Activated CD8-positive, alpha-beta memory T cell treated with anti-CD3 and anti-CD28 coated beads, Interleukin-2, amount 50 U/mL, for 48 hours (primary cell): ENCODE measurements at regions not wholly inside any gene's neighbourhood (a gene's known extent, or its start where the extent isn't known, plus 50 kb on each side); places are given as distances from the start of the nearest gene placed in this dataset.

ENCODE experiments used
- DNase-seq: peaks from one replicate; pipeline ENCODE4 v3.0.0-alpha.2; 2020

- no peak for DNase-seq
Observed at GRCh38 chr6:40738551-40739193, 151.5 kb upstream of the LRFN2 start.

DNA sequence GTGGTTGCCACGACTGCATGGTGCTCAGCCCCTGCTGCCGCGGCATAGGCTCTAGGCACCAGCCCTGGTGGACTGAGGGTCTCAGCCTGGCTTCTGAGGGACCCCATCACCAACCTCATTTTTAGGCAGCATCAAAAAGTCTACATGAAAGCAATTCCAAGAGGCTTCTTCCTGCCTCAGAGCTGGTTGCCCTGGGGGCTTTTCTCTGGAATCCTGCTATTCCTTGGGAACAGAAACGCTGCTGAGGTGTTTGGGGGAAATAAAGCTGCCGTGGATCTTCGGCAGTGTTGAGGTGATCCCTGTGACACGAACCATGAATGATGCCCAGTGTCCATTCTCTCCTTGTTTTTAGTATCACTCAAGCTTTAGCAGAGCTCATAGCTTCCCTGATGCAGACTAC, 148.4 kb upstream of the LRFN2 start:
- no peak for DNase-seq

- no peak for DNase-seq
Observed at GRCh38 chr6:40735121-40735520, 148.0 kb upstream of the LRFN2 start.

DNA sequence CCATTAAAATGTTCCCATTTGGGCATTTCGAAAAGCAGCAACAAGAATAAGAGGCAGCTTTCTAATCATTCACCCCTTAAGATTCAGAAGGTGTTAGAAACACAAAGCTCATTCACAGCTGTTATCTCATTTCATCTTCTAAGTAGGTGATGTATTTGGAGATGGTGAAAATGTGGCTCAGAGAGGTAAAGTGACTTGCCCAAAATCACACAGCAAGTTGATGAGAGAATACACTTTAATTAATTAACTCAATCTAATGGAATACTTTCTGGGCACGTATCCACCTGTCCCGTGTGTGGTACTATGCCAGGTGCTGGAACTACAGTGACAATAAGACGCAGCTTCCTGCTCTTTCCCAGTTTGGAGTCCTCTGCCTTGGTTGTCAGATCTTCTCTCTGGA, 147.4 kb upstream of the LRFN2 start:
- no peak for DNase-seq

DNA sequence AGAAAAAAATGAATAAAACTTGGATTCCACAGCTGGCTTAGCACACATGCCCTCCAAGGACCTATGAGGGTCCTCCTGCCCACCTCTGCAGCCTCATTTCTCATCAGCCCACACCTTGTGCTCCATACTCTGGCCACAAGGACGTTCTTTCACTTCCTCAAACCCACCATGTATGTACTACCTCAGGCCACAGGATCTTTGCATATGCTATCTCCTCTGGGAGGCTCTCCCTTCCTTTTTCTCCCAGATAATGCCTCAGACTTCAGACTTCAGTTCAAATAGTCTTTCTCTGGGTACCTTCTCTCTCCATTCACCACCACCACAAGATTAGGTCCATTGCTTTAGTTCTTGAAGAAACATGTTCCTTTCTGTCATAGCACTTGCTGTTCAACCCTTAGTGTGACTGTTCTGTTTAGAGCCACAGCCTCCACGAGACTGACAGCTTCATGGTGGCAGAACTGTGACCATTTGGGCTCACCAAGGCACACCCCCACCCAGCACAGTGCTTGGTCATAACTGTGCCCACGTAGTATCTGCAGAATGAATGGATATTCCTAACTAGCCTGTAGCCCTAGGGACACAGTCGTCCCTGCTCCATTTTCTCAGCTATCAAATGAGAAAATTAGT, 146.7 kb upstream of the LRFN2 start:
- no peak for DNase-seq

GRCh38 chr6:40733290-40733689, 146.1 kb upstream of the LRFN2 start:
- no peak for DNase-seq

GRCh38 chr6:40732878-40733277, 145.7 kb upstream of the LRFN2 start:
- no peak for DNase-seq

GRCh38 chr6:40728643-40729042, 141.5 kb upstream of the LRFN2 start:
- DNase-seq = no peak

- DNase-seq = no peak
Observed at GRCh38 chr6:40727271-40727670, 140.1 kb upstream of the LRFN2 start.

GRCh38 chr6:40726853-40727252, 139.7 kb upstream of the LRFN2 start:
- DNase-seq = no peak

GRCh38 chr6:40725390-40725789, 138.2 kb upstream of the LRFN2 start:
- DNase-seq = no peak

- DNase-seq = no peak
Observed at GRCh38 chr6:40724886-40725285, 137.7 kb upstream of the LRFN2 start.

- DNase-seq = no peak
Observed at GRCh38 chr6:40723967-40724366, 136.8 kb upstream of the LRFN2 start.

DNA sequence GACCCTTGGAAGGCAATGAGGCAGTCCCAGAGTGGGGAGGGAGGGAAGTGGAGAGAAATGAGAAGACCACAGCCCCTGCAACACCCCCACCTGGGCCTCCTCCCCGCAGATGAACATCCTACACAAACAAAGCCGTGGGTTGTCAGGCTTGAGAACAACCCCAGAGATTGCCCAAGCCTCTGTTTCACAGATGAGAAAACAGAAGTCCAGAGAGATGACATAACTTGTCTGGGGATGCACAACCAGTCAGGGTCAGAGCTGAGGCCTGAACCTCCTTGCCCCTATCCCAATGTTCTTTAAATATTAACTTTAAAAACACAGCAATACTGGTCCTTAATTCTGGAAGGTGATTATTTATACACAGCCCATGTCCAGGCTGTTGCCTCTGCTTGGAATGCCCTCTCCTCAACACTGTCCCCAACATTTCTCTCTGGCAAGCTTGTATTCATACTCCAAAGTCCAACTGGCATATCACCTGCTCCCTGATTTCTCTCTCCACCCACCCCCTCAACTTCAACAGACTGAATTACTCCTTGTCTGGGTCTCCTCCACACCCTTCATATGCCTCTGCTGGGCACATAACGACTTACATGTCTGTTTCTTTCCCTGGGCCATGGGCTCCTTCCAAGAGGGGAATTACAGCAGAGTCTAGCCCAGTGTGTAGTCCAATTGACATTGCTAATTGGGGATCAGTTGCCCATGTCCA, 135.5 kb upstream of the LRFN2 start:
- no peak for DNase-seq

- no peak for DNase-seq
Observed at GRCh38 chr6:40722091-40722490, 134.9 kb upstream of the LRFN2 start.

GRCh38 chr6:40721271-40721952, 134.2 kb upstream of the LRFN2 start:
- DNase-seq = no peak

DNA sequence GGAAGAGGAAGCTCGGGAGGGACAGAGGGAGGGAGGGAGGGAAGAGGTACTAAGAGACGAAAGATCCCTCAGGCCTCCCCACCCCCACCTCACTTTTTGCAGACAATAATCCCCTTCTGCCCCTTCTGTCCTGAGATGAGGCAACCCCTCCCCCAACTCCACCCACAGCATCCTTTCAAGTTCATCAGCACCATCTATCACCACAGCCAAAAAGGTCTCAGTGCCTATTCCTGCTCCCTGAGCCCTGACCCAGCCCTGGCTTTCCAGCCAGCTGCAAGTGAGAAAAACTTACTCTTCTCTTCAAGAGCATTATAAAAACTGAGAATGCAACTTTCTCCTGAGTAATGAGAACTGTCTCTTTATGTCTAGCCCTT, 133.2 kb upstream of the LRFN2 start:
- no peak for DNase-seq

DNA sequence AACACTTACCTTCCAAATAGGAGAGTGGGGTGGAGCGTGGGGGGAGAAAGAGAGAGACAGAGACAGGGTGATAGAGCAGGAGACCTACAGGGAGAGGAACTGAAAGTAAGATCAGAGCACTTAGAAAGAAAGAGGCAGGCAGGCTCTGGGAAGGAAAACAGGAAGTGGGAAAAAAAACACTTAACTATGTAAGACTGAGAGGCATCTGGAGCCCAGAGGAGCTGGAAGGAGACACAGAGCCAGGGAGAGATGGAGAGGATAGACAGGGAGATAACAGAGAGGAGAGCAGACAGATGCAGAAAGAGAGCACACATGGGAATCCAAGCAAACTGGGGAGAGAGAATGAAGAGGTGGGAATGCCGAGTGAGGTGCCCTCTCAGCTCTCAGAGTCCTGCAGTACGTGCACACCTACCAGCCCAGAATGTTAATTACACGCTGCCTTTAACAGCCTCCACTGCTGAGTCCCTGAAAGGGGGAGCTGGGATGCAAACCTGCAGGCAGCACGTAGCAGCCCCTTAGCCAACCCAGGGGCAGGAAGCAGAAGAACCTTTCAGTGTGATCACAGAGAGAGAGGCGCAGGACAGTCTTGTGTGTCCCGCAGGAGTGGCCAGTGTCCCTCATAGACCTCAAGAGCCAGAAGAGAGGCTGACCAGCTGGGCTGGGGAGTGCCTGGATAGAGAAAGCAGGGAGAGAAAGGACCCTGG, 132.7 kb upstream of the LRFN2 start:
- no peak for DNase-seq

- no peak for DNase-seq
Observed at GRCh38 chr6:40718401-40718800, 131.2 kb upstream of the LRFN2 start.

DNA sequence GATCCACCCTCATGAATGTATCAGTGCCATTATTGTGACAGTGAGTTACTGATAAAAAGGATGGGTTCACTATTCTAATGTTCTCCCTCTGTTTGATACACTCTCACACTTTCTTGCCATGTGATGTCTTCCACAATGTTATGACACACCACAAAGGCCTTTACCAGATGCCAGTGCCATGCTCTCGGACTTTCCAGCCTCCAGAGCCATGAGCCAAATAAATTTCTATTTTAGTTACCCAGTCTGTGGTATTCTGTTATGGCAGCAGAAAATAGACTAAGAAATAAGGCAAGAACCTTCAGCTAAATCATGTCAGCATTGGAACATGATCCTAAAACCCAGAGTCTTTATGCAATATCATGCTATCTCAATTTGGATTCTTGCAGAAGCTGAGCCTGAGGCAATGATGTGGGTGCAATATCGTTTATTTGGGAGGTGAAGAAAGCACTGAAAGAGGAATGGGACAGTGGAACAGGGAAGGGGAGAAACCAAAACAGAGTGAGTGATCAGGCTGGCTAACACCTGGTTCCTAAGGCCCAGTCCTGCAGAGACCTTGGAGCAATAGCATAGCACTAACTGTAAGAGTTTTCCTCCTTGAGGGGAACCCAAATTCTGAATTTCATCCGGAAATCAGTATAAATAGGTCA, 130.4 kb upstream of the LRFN2 start:
- no peak for DNase-seq

DNA sequence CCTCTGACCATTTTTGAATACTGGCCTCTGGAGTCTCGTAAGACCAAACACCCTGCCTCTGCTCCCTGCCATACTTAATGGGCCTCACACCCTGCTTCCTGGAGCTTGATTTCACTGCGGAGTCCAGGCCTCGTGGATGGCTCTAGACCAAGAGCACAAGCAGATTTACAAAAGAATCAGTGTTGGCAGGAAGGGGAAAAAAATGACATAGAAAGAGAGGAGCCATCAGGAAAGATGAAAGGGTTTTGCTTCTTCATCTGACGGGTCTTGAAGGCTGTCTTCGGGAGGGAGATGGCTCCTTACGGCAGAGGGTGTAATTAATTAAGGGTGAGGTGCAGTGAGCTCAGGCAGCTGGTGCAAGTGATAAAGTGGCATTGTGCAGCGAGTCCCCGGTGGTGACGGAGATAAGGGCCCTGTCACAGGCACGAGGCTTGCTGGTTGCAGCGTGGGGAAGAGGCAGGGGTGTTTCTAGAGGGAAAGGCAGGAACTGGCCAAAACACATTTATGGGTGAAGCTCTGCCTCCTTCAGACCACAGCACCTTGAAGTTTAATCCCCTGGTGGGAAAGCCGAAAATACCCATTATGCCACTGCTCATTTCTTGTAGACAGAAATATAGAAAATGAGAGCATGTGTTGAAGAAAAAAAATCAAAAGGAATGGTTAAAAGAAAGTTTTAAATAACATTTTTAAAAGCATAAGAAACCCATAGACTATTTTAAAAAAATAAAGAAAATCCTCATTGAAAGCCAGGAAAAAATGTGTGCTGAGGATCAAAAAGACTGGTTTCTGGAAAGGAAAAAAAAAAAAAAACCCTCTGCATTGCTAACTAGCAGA, 128.6 kb upstream of the LRFN2 start:
- DNase-seq = no peak
